Vagina (tissue), 2 donors: ENCODE measurements at regions not wholly inside any gene's neighbourhood (a gene's known extent, or its start where the extent isn't known, plus 50 kb on each side); places are given as distances from the start of the nearest gene placed in this dataset.

Experiments
- POLR2A ChIP-seq, 2 donors: fragments of 450-650 bp; IDR thresholded peaks; one replicate each; pipeline ENCODE4 v1.6.1; 2017; ENCODE audit warnings: antibody characterized with exemption in 2 of 2, mild to moderate bottlenecking in 2 of 2, moderate library complexity in 2 of 2
- POLR2AphosphoS5 ChIP-seq, 2 donors: sonication (generic); formaldehyde crosslinking; IDR thresholded peaks; one replicate each; pipeline ENCODE4 v1.9.0; 2017; ENCODE audit warnings: antibody characterized with exemption in 2 of 2, mild to moderate bottlenecking in 2 of 2, low read depth in 1 of 2; ENCODE audit not compliant: insufficient read depth in 1 of 2

DNA sequence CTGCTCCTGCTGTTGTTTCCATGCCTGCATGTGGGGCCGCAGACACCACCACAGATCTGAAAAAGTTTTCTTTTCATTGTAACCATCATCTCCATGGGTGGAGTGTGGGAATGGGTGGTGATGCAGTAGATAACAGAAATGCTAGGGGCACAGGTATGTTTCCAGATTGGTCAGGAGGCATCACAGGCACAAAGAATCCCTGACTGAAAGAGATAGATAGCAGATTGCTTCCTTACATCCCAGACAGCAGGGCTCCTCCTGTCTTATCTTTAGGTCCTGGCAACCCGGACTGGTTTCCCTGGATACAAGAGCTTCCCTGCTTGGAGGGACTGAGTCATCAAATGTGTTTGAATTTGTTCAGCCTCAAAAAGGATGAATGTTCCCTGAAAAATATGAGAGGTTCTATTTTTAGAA, 1937.6 kb downstream of the PCDH9 start:
- TF ChIP-seq POLR2A (IDR thresholded peaks at IDR 0.05) = no peak
- TF ChIP-seq POLR2AphosphoS5 (IDR thresholded peaks at IDR 0.05; ENCODE audit: insufficient read depth in 1 of 2, low read depth in 1 of 2) = no peak
